Endodermal cell (in vitro differentiated cells): ENCODE measurements at regions not wholly inside any gene's neighbourhood (a gene's known extent, or its start where the extent isn't known, plus 50 kb on each side); places are given as distances from the start of the nearest gene placed in this dataset.

Experiments used
- DNase-seq: peaks from one replicate; pipeline ENCODE4 v3.0.0-alpha.2; 2017
- H3K27ac ChIP-seq: 2 replicates; pipeline ENCODE4 v1.5.1; 2013; ENCODE audit warnings: mild to moderate bottlenecking, low read depth, low read length, moderate library complexity
- H3K27me3 ChIP-seq: 2 replicates; pipeline ENCODE4 v1.6.1; 2013; ENCODE audit warnings: mild to moderate bottlenecking, low read length, moderate library complexity; ENCODE audit not compliant: insufficient read depth, control insufficient read depth, poor library complexity, severe bottlenecking
- H3K36me3 ChIP-seq: 2 replicates; pipeline ENCODE4 v1.7.0; 2013; ENCODE audit warnings: mild to moderate bottlenecking, low read length, moderate library complexity; ENCODE audit not compliant: control insufficient read depth, insufficient read depth
- H3K4me1 ChIP-seq: one replicate; pipeline ENCODE4 v1.7.0; 2013; ENCODE audit warnings: low read length; ENCODE audit not compliant: control insufficient read depth, insufficient read depth
- H3K4me3 ChIP-seq: 2 replicates; pipeline ENCODE4 v1.5.1; 2013; ENCODE audit warnings: mild to moderate bottlenecking, low read length, moderate library complexity
- H3K9ac ChIP-seq: 2 replicates; pipeline ENCODE4 v1.6.1; 2013; ENCODE audit warnings: mild to moderate bottlenecking, low read length, moderate library complexity; ENCODE audit not compliant: poor library complexity, severe bottlenecking; ENCODE audit errors: extremely low read depth
- H3K9me3 ChIP-seq: 2 replicates; pipeline ENCODE4 v1.6.1; 2013; ENCODE audit warnings: mild to moderate bottlenecking, low read length, moderate library complexity; ENCODE audit not compliant: control insufficient read depth
- H3K27ac Mint-ChIP-seq: 2 replicates; pipeline ENCODE4 v1.8.0; 2020; ENCODE audit warnings: mixed read lengths
- H3K27me3 Mint-ChIP-seq: 2 replicates; pipeline ENCODE4 v1.8.0; 2021; ENCODE audit warnings: mild to moderate bottlenecking, mixed read lengths; ENCODE audit not compliant: insufficient read depth
- H3K36me3 Mint-ChIP-seq: 2 replicates; pipeline ENCODE4 v1.8.0; 2020; ENCODE audit warnings: low read depth, mixed read lengths
- H3K4me1 Mint-ChIP-seq: 2 replicates; pipeline ENCODE4 v1.8.0; 2020; ENCODE audit warnings: mixed read lengths
- H3K4me3 Mint-ChIP-seq: 2 replicates; pipeline ENCODE4 v1.8.0; 2020; ENCODE audit warnings: mild to moderate bottlenecking, moderate library complexity, mixed read lengths
- H3K9me3 Mint-ChIP-seq: 2 replicates; pipeline ENCODE4 v1.8.0; 2020; ENCODE audit warnings: mild to moderate bottlenecking, mixed read lengths
- WGBS, 2 experiments: methylation state at CpG; one replicate each; pipeline versions ENCODE4 v1.1.5 to v1.1.7; 2013; ENCODE audit warnings: missing lambda C conversion rate in 2 of 2, mixed read lengths in 1 of 2; ENCODE audit not compliant: insufficient coverage in 1 of 2, insufficient read length in 1 of 2; 5-methylcytosine and 5-hydroxymethylcytosine counted together
- TF ChIP-seq, protein P1 (sequence below): fragments of 200-600 bp; sonication (generic); conservative IDR thresholded peaks from 2 replicates; pipeline ENCODE4 v1.5.0; 2021; ENCODE audit warnings: antibody characterized with exemption, mild to moderate bottlenecking

DNA sequence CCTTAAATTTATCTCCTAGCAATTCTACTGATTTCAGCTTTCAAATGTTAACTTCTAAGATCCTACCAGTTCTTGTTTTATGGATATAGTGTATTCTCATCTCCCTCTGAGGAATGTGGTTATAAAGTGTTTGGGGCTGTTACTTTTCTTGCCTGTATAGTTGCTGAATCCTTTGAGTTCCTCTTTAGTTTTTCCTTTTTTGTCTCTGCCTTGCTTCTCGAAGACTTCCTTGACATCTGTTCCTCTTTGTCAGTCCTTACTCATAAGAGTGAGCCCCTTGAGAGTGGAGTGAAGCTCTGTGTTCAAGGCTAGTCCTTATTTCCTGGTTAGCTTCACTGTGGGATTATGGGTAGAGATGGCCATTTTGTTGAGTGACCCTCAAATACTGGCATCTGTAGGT lies 84.6 kb downstream of the ELOVL4 start:
- Mint-ChIP-seq H3K4me1 (peaks cover 16% of the 10 kb centered on the region), H3K4me3 (no peak overlapping the region), H3K27me3 (no peaks in the 10 kb centered on the region), H3K36me3 (no peaks in the 10 kb centered on the region), H3K27ac (no peak overlapping the region), H3K9me3 (no peaks in the 10 kb centered on the region)
- Histone ChIP-seq H3K4me1 (peaks cover 5% of the 10 kb centered on the region), H3K27me3 (no peaks in the 10 kb centered on the region), H3K36me3 (no peaks in the 10 kb centered on the region), H3K9me3 (no peaks in the 10 kb centered on the region), H3K4me3 (no peak overlapping the region), H3K9ac (no peak overlapping the region), H3K27ac (no peak overlapping the region)
- no peak for DNase-seq
- WGBS, 2 experiments = 83 to 100% methylated on average over 1 of the region's 1 CpG
- TF ChIP-seq, protein P1, sequence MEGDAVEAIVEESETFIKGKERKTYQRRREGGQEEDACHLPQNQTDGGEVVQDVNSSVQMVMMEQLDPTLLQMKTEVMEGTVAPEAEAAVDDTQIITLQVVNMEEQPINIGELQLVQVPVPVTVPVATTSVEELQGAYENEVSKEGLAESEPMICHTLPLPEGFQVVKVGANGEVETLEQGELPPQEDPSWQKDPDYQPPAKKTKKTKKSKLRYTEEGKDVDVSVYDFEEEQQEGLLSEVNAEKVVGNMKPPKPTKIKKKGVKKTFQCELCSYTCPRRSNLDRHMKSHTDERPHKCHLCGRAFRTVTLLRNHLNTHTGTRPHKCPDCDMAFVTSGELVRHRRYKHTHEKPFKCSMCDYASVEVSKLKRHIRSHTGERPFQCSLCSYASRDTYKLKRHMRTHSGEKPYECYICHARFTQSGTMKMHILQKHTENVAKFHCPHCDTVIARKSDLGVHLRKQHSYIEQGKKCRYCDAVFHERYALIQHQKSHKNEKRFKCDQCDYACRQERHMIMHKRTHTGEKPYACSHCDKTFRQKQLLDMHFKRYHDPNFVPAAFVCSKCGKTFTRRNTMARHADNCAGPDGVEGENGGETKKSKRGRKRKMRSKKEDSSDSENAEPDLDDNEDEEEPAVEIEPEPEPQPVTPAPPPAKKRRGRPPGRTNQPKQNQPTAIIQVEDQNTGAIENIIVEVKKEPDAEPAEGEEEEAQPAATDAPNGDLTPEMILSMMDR = no peak

DNA sequence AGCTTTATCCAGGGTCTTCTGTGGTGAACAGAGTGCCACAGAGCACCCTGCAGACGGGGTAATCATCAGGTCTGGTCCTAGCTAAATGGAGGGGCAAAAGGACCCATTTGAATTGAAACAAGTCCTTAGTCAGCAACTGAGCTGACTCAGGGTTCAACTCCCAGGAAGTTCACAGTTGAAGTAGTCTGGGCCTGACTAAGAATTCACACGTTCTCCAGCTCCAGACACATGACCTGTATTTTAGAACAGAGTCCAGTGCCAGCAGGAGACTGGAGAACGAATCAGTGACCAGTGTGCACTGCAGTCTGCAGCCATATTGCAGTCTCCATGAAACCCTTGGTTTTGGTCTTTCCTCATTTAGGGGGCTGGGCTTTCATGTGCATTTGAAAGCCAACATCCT lies 85.2 kb downstream of the ELOVL4 start:
- no peaks in the 10 kb centered on the region for H3K9me3 Mint-ChIP-seq
- H3K27ac Mint-ChIP-seq = no peak overlapping the region
- Histone ChIP-seq H3K27me3 (no peaks in the 10 kb centered on the region), H3K27ac (no peak overlapping the region), H3K9me3 (no peaks in the 10 kb centered on the region), H3K4me1 (peaks cover 5% of the 10 kb centered on the region), H3K36me3 (no peaks in the 10 kb centered on the region), H3K9ac (no peak overlapping the region), H3K4me3 (no peak overlapping the region)
- H3K27me3 Mint-ChIP-seq = no peaks in the 10 kb centered on the region
- H3K36me3 Mint-ChIP-seq = no peaks in the 10 kb centered on the region
- 90 to 94% methylated on average over 2 to 3 of the region's 3 CpGs for WGBS, 2 experiments
- TF ChIP-seq, protein P1 = no peak
- H3K4me3 Mint-ChIP-seq = no peak overlapping the region
- H3K4me1 Mint-ChIP-seq = peaks cover 16% of the 10 kb centered on the region
- DNase-seq = no peak

DNA sequence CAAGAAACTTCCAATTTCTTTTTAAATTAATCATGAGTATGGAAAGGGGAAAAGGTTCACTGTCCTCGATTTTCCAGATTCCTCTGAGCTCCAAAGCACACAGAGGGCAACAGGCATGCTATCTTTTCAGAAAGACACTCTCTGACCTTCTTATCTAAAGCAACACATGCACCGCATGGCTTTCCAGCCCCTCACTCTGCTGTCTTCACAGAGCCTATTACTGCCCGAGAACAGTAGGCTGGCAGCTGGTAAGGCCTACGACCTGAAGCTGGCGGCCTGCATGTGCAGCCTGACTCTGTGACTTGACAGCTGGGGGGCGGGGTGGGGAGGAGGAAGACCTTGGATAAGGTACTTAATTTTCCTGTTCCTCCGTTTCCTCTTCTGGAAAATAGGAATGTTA lies 86.3 kb downstream of the ELOVL4 start:
- H3K4me1 Mint-ChIP-seq = peaks cover 16% of the 10 kb centered on the region
- no peaks in the 10 kb centered on the region for H3K9me3 Mint-ChIP-seq
- 87 to 90% methylated on average over 2 to 7 of the region's 7 CpGs for WGBS, 2 experiments
- H3K36me3 Mint-ChIP-seq = no peaks in the 10 kb centered on the region
- no peak overlapping the region for H3K4me3 Mint-ChIP-seq
- H3K36me3 ChIP-seq = no peaks in the 10 kb centered on the region
- H3K4me1 ChIP-seq = peaks cover 5% of the 10 kb centered on the region
- TF ChIP-seq, protein P1 = no peak
- no peak overlapping the region for H3K27ac Mint-ChIP-seq
- no peaks in the 10 kb centered on the region for H3K27me3 Mint-ChIP-seq
- peak; percentile 53 for DNase-seq
- no peak overlapping the region for H3K27ac ChIP-seq
- no peak overlapping the region for H3K9ac ChIP-seq
- H3K9me3 ChIP-seq = no peaks in the 10 kb centered on the region
- no peak overlapping the region for H3K4me3 ChIP-seq
- no peaks in the 10 kb centered on the region for H3K27me3 ChIP-seq
